DOHH2 (cell line): ENCODE measurements at regions not wholly inside any gene's neighbourhood (a gene's known extent, or its start where the extent isn't known, plus 50 kb on each side); places are given as distances from the start of the nearest gene placed in this dataset.

Source experiments
- EZH2phosphoT487 ChIP-seq: fragments of 200-600 bp; sonication (generic); IDR thresholded peaks from 2 replicates; pipeline ENCODE4 v1.6.1; 2017; ENCODE audit warnings: borderline replicate concordance, mild to moderate bottlenecking, antibody characterized with exemption, low read length, moderate library complexity, mixed read lengths
- TF ChIP-seq, protein P1 (sequence below): fragments of 200-600 bp; sonication (generic); IDR thresholded peaks from one replicate; pipeline ENCODE4 v1.5.1; 2014; ENCODE audit warnings: antibody characterized with exemption, mild to moderate bottlenecking, low read depth, low read length; ENCODE audit not compliant: poor library complexity, severe bottlenecking

- no peak for TF ChIP-seq EZH2phosphoT487
- TF ChIP-seq, protein P1, sequence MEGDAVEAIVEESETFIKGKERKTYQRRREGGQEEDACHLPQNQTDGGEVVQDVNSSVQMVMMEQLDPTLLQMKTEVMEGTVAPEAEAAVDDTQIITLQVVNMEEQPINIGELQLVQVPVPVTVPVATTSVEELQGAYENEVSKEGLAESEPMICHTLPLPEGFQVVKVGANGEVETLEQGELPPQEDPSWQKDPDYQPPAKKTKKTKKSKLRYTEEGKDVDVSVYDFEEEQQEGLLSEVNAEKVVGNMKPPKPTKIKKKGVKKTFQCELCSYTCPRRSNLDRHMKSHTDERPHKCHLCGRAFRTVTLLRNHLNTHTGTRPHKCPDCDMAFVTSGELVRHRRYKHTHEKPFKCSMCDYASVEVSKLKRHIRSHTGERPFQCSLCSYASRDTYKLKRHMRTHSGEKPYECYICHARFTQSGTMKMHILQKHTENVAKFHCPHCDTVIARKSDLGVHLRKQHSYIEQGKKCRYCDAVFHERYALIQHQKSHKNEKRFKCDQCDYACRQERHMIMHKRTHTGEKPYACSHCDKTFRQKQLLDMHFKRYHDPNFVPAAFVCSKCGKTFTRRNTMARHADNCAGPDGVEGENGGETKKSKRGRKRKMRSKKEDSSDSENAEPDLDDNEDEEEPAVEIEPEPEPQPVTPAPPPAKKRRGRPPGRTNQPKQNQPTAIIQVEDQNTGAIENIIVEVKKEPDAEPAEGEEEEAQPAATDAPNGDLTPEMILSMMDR = no peak
Observed at GRCh38 chr3:40718209-40718608, 193.4 kb downstream of the ZNF621 start.
